Muscle of leg (tissue), 3 donors: ENCODE measurements at regions not wholly inside any gene's neighbourhood (a gene's known extent, or its start where the extent isn't known, plus 50 kb on each side); places are given as distances from the start of the nearest gene placed in this dataset.
A peak's percentile ranks its signal among the peaks of the same experiment; 100 is the strongest.
"Not testable (repeated sequence)": the region's sequence is repeated elsewhere in the genome, so short reads cannot be mapped to it uniquely, and the experiment has no call there.

Source experiments
- DNase-seq: peaks from one replicate; pipeline ENCODE4 v3.0.0; 2013
- H3K27ac ChIP-seq: one replicate; pipeline ENCODE4 v1.5.1; 2013; ENCODE audit warnings: mild to moderate bottlenecking, low read length, control low read depth
- H3K27me3 ChIP-seq: one replicate; pipeline ENCODE4 v1.6.1; 2013; ENCODE audit warnings: low read length; ENCODE audit not compliant: control insufficient read depth, insufficient read depth
- H3K36me3 ChIP-seq: one replicate; pipeline ENCODE4 v1.6.1; 2013; ENCODE audit warnings: low read length; ENCODE audit not compliant: control insufficient read depth, insufficient read depth
- H3K4me1 ChIP-seq: one replicate; pipeline ENCODE4 v1.6.1; 2013; ENCODE audit warnings: low read length; ENCODE audit not compliant: control insufficient read depth, insufficient read depth
- H3K4me3 ChIP-seq: one replicate; pipeline ENCODE4 v1.5.1; 2013; ENCODE audit warnings: low read length, control low read depth
- H3K9me3 ChIP-seq: replicated peaks from 2 replicates; pipeline ENCODE4 v1.6.1; 2013; ENCODE audit warnings: low read depth, low read length; ENCODE audit not compliant: control insufficient read depth
- WGBS: methylation state at CpG from one replicate; pipeline ENCODE4 v1.1.5; 2013; ENCODE audit warnings: missing lambda C conversion rate; ENCODE audit not compliant: insufficient coverage; 5-methylcytosine and 5-hydroxymethylcytosine counted together

GRCh38 chr16:7914748-7915147 is 582.1 kb downstream of the RBFOX1 start:
- Histone ChIP-seq H3K9me3 (no peaks in the 10 kb centered on the region), H3K36me3 (no peaks in the 10 kb centered on the region), H3K27me3 (no peaks in the 10 kb centered on the region), H3K4me1 (no peaks in the 10 kb centered on the region), H3K4me3 (no peak overlapping the region), H3K27ac (no peak overlapping the region)
- DNase-seq, result no peak

GRCh38 chr16:7912132-7912531 is 579.5 kb downstream of the RBFOX1 start:
- Histone ChIP-seq H3K27me3 (no peaks in the 10 kb centered on the region), H3K9me3 (no peaks in the 10 kb centered on the region), H3K4me1 (no peaks in the 10 kb centered on the region), H3K27ac (no peak overlapping the region), H3K4me3 (no peak overlapping the region), H3K36me3 (no peaks in the 10 kb centered on the region)
- no CpG with 5 or more reads among the region's 3 CpGs for WGBS
- DNase-seq, result no peak

GRCh38 chr16:7910116-7910515 is 577.5 kb downstream of the RBFOX1 start:
- Histone ChIP-seq H3K4me1 (no peaks in the 10 kb centered on the region), H3K27me3 (no peaks in the 10 kb centered on the region), H3K9me3 (no peaks in the 10 kb centered on the region), H3K36me3 (no peaks in the 10 kb centered on the region), H3K27ac (no peak overlapping the region), H3K4me3 (no peak overlapping the region)
- WGBS, result 65% methylated on average over 2 of the region's 7 CpGs
- no peak for DNase-seq

- WGBS, result no CpG with 5 or more reads among the region's 1 CpG
- H3K27me3 ChIP-seq, result no peaks in the 10 kb centered on the region
- peak; percentile 77 for DNase-seq
- H3K4me3 ChIP-seq, result no peak overlapping the region
- H3K4me1 ChIP-seq, result peaks cover 8% of the 10 kb centered on the region
- no peaks in the 10 kb centered on the region for H3K9me3 ChIP-seq
- H3K36me3 ChIP-seq, result no peaks in the 10 kb centered on the region
- H3K27ac ChIP-seq, result no peak overlapping the region
Measured at GRCh38 chr16:7888411-7888810, 555.8 kb downstream of the RBFOX1 start.

- Histone ChIP-seq H3K36me3 (no peaks in the 10 kb centered on the region), H3K9me3 (no peaks in the 10 kb centered on the region), H3K27me3 (no peaks in the 10 kb centered on the region), H3K4me1 (peaks cover 8% of the 10 kb centered on the region), H3K4me3 (no peak overlapping the region), H3K27ac (no peak overlapping the region)
- peak; percentile 40 for DNase-seq
- 9% methylated on average over 1 of the region's 2 CpGs for WGBS
Measured at GRCh38 chr16:7887316-7887715, 554.7 kb downstream of the RBFOX1 start.

- no peaks in the 10 kb centered on the region for H3K4me1 ChIP-seq
- H3K36me3 ChIP-seq, result no peaks in the 10 kb centered on the region
- DNase-seq, result no peak
- no peak overlapping the region for H3K27ac ChIP-seq
- 77% methylated on average over 2 of the region's 2 CpGs for WGBS
- H3K4me3 ChIP-seq, result no peak overlapping the region
- H3K9me3 ChIP-seq, result no peaks in the 10 kb centered on the region
- no peaks in the 10 kb centered on the region for H3K27me3 ChIP-seq
Measured at GRCh38 chr16:7871979-7872378, 539.3 kb downstream of the RBFOX1 start.

GRCh38 chr16:7871371-7871770 is 538.7 kb downstream of the RBFOX1 start:
- H3K9me3 ChIP-seq, result no peaks in the 10 kb centered on the region
- no peak overlapping the region for H3K4me3 ChIP-seq
- H3K27me3 ChIP-seq, result no peaks in the 10 kb centered on the region
- no peaks in the 10 kb centered on the region for H3K36me3 ChIP-seq
- DNase-seq, result no peak
- no peaks in the 10 kb centered on the region for H3K4me1 ChIP-seq
- WGBS, result 70% methylated on average over 8 of the region's 9 CpGs
- no peak overlapping the region for H3K27ac ChIP-seq

GRCh38 chr16:7867831-7868230 is 535.2 kb downstream of the RBFOX1 start:
- Histone ChIP-seq H3K27me3 (no peaks in the 10 kb centered on the region), H3K36me3 (no peaks in the 10 kb centered on the region), H3K4me1 (no peaks in the 10 kb centered on the region), H3K9me3 (no peaks in the 10 kb centered on the region), H3K4me3 (no peak overlapping the region), H3K27ac (no peak overlapping the region)
- no peak for DNase-seq
- no CpG with 5 or more reads among the region's 1 CpG for WGBS

- no peaks in the 10 kb centered on the region for H3K36me3 ChIP-seq
- H3K4me1 ChIP-seq, result no peaks in the 10 kb centered on the region
- H3K9me3 ChIP-seq, result no peaks in the 10 kb centered on the region
- no peak overlapping the region for H3K4me3 ChIP-seq
- no peak overlapping the region for H3K27ac ChIP-seq
- no peak for DNase-seq
- WGBS, result no CpG with 5 or more reads among the region's 4 CpGs
- H3K27me3 ChIP-seq, result no peaks in the 10 kb centered on the region
Measured at GRCh38 chr16:7866144-7866543, 533.5 kb downstream of the RBFOX1 start.

GRCh38 chr16:7865393-7865792 is 532.7 kb downstream of the RBFOX1 start:
- H3K4me1 ChIP-seq, DNase-seq, H3K9me3 ChIP-seq, H3K4me3 ChIP-seq, H3K27ac ChIP-seq, H3K27me3 ChIP-seq, H3K36me3 ChIP-seq: not testable (repeated sequence)
- WGBS, result no CpG with 5 or more reads among the region's 3 CpGs

- H3K4me3 ChIP-seq, result no peak overlapping the region
- no peaks in the 10 kb centered on the region for H3K9me3 ChIP-seq
- no peaks in the 10 kb centered on the region for H3K4me1 ChIP-seq
- DNase-seq, result no peak
- WGBS, result 90% methylated on average over 2 of the region's 3 CpGs
- no peaks in the 10 kb centered on the region for H3K36me3 ChIP-seq
- H3K27ac ChIP-seq, result no peak overlapping the region
- no peaks in the 10 kb centered on the region for H3K27me3 ChIP-seq
Measured at GRCh38 chr16:7861891-7862582, 529.4 kb downstream of the RBFOX1 start.
